ENCODE measurements at regions not wholly inside any gene's neighbourhood (a gene's known extent, or its start where the extent isn't known, plus 50 kb on each side); places are given as distances from the start of the nearest gene placed in this dataset.

DNA sequence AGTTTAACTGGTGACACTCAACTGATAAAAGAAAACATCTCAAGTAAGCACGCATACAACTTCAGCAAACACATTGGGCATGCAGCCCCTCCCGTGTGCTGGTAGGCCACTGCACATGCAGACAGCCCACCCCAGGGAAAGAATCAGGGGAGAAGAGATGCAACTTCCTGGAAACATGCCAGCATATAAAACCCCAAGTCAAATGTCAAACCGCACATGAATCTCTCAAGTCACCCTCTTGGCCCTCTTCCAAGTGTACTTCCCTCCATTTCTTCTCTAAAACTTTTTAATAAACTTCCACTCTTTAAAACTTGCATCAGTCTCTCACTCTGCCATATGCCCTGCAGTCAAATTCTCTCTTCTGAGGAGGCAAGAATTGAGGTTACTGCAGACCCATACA is 732.7 kb downstream of the SEMA5A start:
- TF ChIP-seq, protein P1, sequence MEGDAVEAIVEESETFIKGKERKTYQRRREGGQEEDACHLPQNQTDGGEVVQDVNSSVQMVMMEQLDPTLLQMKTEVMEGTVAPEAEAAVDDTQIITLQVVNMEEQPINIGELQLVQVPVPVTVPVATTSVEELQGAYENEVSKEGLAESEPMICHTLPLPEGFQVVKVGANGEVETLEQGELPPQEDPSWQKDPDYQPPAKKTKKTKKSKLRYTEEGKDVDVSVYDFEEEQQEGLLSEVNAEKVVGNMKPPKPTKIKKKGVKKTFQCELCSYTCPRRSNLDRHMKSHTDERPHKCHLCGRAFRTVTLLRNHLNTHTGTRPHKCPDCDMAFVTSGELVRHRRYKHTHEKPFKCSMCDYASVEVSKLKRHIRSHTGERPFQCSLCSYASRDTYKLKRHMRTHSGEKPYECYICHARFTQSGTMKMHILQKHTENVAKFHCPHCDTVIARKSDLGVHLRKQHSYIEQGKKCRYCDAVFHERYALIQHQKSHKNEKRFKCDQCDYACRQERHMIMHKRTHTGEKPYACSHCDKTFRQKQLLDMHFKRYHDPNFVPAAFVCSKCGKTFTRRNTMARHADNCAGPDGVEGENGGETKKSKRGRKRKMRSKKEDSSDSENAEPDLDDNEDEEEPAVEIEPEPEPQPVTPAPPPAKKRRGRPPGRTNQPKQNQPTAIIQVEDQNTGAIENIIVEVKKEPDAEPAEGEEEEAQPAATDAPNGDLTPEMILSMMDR (conservative IDR thresholded peaks at IDR 0.05 in 1 of 2, IDR thresholded peaks at IDR 0.05 in 1 of 2; ENCODE audit: low read depth in 1 of 2, low read length in 2 of 2) = no peak
- TF ChIP-seq EZH2 (IDR thresholded peaks at IDR 0.05; ENCODE audit: low read length, missing control alignments) = no peak

Data from fibroblast of lung (primary cell).